SJSA1 (cell line): ENCODE measurements at regions not wholly inside any gene's neighbourhood (a gene's known extent, or its start where the extent isn't known, plus 50 kb on each side); places are given as distances from the start of the nearest gene placed in this dataset.
"Not testable (repeated sequence)": the region's sequence is repeated elsewhere in the genome, so short reads cannot be mapped to it uniquely, and the experiment has no call there.

Source experiments
- DNase-seq, 2 experiments: peaks; one replicate each; pipeline ENCODE4 v3.0.0-alpha.2; 2015 to 2020; ENCODE audit warnings: low spot score in 2 of 2, low read depth in 1 of 2
- H3K27ac ChIP-seq: fragments of 250-450 bp; sonication (Bioruptor Pico); 2 replicates; pipeline ENCODE4 v1.5.1; 2020; ENCODE audit warnings: mild to moderate bottlenecking, moderate library complexity
- H3K27me3 ChIP-seq: fragments of 250-450 bp; sonication (Bioruptor Pico); replicated peaks from 2 replicates; pipeline ENCODE4 v1.5.1; 2020; ENCODE audit warnings: mild to moderate bottlenecking, moderate library complexity
- H3K36me3 ChIP-seq: fragments of 250-450 bp; sonication (Bioruptor Pico); 2 replicates; pipeline ENCODE4 v1.5.1; 2020; ENCODE audit warnings: mild to moderate bottlenecking
- H3K4me1 ChIP-seq: fragments of 250-450 bp; sonication (Bioruptor Pico); replicated peaks from 2 replicates; pipeline ENCODE4 v1.6.1; 2021; ENCODE audit warnings: mild to moderate bottlenecking
- H3K4me3 ChIP-seq: fragments of 250-450 bp; sonication (Bioruptor Pico); 2 replicates; pipeline ENCODE4 v1.5.1; 2020; ENCODE audit warnings: mild to moderate bottlenecking
- H3K9me3 ChIP-seq: fragments of 250-450 bp; sonication (Bioruptor Pico); replicated peaks from 2 replicates; pipeline ENCODE4 v1.5.1; 2020; ENCODE audit warnings: mild to moderate bottlenecking

DNA sequence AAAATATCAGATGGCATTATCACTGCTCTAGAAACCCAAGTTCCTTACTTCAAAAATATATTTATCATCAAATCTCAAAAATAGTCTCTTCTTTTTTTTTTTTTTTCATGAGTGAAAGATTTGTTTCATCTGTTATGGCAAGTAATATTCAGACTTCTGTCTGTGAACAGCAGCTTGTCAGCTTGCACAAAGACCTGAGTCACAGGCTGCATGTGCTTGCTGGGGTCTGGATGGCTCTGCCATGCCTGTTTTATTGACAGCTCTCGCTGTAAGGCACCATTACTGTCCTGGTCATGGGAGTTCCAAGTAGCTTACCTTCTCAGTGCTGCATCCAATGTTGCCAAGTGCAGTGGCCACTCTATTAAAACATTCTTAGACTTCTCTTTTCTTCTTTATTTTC lies 456.4 kb downstream of the GADD45G start:
- no peaks in the 10 kb centered on the region for H3K27me3 ChIP-seq
- no peaks in the 10 kb centered on the region for H3K4me1 ChIP-seq
- DNase-seq = no peak
- H3K27ac ChIP-seq = no peak overlapping the region
- H3K4me3 ChIP-seq = no peak overlapping the region
- H3K9me3 ChIP-seq = no peaks in the 10 kb centered on the region
- H3K36me3 ChIP-seq = no peaks in the 10 kb centered on the region

DNA sequence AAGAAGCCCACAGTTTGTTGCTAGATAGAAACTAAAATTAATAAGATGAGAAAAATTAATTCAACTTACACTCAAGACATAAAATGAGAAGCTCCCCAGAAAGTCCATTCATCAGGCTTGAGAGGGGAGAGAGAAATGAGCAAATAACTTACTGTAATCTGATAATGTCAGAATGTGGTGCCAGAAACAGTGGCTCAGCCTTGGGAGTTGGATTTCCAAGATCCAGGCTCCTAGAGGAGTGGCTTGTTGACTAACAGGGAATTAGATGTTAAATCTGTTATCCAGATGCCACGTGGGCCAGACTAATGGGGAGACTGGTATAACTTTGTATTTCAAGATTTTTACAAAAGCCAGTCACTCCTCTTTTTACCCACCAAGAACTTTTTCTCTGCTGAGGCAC lies 458.2 kb downstream of the GADD45G start:
- H3K4me1 ChIP-seq = no peaks in the 10 kb centered on the region
- H3K9me3 ChIP-seq = no peaks in the 10 kb centered on the region
- no peak for DNase-seq
- H3K4me3 ChIP-seq = no peak overlapping the region
- no peaks in the 10 kb centered on the region for H3K36me3 ChIP-seq
- no peaks in the 10 kb centered on the region for H3K27me3 ChIP-seq
- H3K27ac ChIP-seq = no peak overlapping the region

DNA sequence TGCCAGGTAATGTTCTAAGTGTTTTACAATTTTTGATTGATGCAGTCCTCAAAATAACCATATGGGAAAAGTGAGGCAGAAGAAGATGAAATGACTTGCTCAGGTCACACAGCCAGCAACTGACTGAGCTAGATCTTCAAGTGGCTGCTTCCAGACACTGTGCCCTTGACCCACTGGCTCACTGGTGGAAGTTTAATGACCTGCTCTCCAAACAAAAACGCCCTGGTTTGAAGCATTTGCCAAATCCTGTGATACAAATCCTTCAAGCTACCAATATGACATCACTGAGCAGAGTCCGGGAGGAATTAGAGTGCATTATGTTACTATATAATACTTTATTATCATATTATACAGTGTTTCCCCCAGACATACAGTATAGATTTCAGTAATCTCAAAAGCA lies 459.4 kb downstream of the GADD45G start:
- no peaks in the 10 kb centered on the region for H3K27me3 ChIP-seq
- H3K27ac ChIP-seq = no peak overlapping the region
- no peaks in the 10 kb centered on the region for H3K4me1 ChIP-seq
- no peak for DNase-seq
- H3K9me3 ChIP-seq = no peaks in the 10 kb centered on the region
- H3K4me3 ChIP-seq = no peak overlapping the region
- H3K36me3 ChIP-seq = no peaks in the 10 kb centered on the region

DNA sequence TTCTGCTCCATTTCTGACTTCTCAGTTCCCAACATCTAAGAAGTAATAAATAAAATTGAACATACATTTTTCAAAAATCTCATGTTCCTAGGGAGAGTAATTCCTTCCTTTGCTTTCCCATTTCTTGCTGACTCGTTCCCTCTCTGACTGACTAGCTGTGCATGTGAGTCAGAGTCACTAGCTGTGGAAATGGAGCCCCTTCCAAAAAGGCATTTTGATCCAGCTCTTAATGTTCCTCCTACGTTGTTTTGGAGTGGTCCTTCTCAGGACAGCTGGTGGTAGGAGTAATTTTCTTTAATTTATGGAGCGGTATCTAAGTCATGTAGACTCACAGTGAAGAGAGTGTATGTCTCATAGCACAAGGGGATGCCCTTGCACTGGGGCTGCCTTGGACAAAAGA lies 460.2 kb downstream of the GADD45G start:
- H3K4me1 ChIP-seq = no peaks in the 10 kb centered on the region
- H3K27me3 ChIP-seq = no peaks in the 10 kb centered on the region
- no peaks in the 10 kb centered on the region for H3K9me3 ChIP-seq
- no peak overlapping the region for H3K27ac ChIP-seq
- H3K4me3 ChIP-seq = no peak overlapping the region
- no peaks in the 10 kb centered on the region for H3K36me3 ChIP-seq
- no peak for DNase-seq

DNA sequence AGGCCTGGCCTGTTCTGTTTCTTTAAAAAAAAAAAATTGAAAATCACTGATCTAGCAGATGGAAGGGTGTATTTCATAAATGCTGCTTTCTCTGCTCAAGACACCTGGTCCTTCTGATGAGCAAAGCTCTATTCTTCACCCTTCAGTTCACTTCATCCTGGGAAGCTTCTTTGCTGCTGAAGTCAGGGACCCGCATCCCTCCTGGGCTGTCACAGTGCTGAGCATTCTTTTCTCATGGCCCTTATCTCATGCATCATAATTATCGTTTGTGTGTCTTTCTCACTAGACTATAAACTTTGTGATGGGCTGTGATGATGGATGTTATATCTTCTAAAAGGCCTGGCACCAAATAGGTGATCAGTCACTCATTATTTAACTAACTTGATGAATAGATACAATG lies 461.0 kb downstream of the GADD45G start:
- H3K4me3 ChIP-seq = no peak overlapping the region
- no peaks in the 10 kb centered on the region for H3K9me3 ChIP-seq
- H3K27ac ChIP-seq = no peak overlapping the region
- H3K4me1 ChIP-seq = no peaks in the 10 kb centered on the region
- H3K36me3 ChIP-seq = no peaks in the 10 kb centered on the region
- DNase-seq = no peak
- H3K27me3 ChIP-seq = no peaks in the 10 kb centered on the region

DNA sequence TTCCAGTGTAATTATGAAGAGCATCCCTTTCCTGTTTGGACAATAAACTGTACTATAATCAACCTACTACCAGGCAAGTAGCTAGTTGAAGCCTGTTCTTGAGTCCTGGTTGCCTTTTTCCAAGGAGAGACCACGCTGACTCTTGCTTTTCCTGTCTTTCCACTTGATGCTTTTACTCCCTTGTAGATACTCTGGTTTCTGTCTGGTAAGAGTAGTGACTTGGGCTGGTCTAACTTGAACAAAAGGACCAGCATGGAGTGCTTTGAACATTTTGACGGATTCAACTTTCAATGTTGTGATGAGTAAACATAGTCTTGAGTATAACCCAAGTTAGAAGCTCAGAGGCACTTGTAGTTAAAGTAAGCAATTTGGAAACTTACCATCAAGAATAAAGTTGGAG lies 464.3 kb downstream of the GADD45G start:
- Histone ChIP-seq H3K27me3 (no peaks in the 10 kb centered on the region), H3K27ac (no peak overlapping the region), H3K4me1 (no peaks in the 10 kb centered on the region), H3K36me3 (no peaks in the 10 kb centered on the region), H3K9me3 (no peaks in the 10 kb centered on the region), H3K4me3 (no peak overlapping the region)
- no peak for DNase-seq

DNA sequence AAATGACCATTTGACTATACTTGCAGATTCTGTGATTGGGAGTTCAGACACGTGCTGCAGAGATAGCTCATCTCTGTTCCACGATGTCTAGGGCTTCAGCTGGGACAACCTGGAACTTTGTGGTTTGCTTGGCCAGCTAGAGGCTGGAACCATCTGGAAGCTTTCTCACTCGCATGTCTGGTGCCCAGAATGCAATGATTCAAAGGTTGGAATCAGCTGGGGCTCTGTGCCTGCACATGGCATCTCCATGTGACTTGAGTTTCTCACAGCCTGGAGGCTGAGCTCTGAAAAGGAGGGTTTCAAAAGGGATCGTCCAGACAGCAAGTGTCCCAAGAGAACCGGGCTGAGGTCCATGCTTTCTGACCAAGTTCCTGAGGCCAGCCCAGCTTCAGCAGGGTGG lies 465.2 kb downstream of the GADD45G start:
- Histone ChIP-seq H3K9me3 (no peaks in the 10 kb centered on the region), H3K27me3 (no peaks in the 10 kb centered on the region), H3K36me3 (no peaks in the 10 kb centered on the region), H3K27ac (no peak overlapping the region), H3K4me3 (no peak overlapping the region), H3K4me1 (no peaks in the 10 kb centered on the region)
- no peak for DNase-seq

DNA sequence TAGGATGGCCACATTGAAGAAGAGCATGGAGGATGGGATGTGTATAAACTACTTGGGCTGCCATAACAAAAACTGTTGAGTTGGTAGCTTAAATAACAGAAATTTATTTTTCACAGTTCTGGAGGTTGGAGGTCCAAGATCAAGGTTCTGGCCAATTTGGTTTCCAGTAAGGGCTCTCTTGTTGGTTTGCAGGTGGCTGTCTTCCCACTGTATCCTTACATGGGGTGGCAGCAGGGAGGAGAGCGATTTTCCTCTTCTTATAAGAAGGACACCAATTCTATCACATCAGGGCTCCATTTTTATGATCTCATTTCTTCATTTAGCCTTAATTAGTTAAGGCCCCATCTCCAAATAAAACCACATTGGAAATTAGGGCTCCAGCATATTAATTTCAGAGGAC lies 465.7 kb downstream of the GADD45G start:
- no peak overlapping the region for H3K4me3 ChIP-seq
- H3K27me3 ChIP-seq = no peaks in the 10 kb centered on the region
- DNase-seq = no peak
- H3K36me3 ChIP-seq = no peaks in the 10 kb centered on the region
- no peaks in the 10 kb centered on the region for H3K9me3 ChIP-seq
- H3K27ac ChIP-seq = no peak overlapping the region
- H3K4me1 ChIP-seq = no peaks in the 10 kb centered on the region

DNA sequence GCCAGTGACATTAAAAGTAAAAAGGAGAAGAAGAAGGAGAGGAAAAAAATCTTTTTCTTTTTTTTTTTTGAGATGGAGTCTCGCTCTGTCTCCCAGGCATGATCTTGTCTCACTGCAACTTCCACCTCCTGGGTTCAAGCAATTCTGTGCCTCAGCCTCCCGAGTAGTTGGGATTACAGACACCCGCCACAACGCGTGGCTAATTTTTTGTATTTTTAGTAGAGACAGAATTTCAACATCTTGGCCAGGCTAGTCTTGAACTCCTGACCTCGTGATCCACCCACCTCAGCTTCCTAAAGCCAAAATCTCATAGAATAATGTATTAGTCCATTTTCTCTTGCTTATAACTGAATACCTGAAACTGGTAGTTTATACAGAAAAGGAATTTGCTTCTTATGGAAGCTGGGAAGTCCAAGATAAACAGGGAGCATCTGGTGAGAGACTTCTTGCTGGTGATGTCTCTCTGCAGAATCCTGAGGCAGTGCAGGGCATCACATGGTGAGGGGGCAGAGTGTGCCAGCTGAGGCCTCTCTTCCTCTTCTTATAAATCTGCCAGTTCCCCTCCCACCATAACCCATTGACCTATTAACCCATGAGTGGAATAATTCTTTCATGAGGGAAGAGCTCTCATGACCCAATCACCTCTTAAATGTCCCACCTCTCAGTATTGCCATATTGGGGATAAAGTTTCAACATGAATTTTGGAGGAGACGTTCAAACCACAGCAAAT lies 466.3 kb downstream of the GADD45G start:
- DNase-seq = no peak
- no peaks in the 10 kb centered on the region for H3K4me1 ChIP-seq
- H3K9me3 ChIP-seq = no peaks in the 10 kb centered on the region
- no peaks in the 10 kb centered on the region for H3K27me3 ChIP-seq
- H3K36me3 ChIP-seq = no peaks in the 10 kb centered on the region
- H3K27ac ChIP-seq = no peak overlapping the region
- H3K4me3 ChIP-seq = no peak overlapping the region

DNA sequence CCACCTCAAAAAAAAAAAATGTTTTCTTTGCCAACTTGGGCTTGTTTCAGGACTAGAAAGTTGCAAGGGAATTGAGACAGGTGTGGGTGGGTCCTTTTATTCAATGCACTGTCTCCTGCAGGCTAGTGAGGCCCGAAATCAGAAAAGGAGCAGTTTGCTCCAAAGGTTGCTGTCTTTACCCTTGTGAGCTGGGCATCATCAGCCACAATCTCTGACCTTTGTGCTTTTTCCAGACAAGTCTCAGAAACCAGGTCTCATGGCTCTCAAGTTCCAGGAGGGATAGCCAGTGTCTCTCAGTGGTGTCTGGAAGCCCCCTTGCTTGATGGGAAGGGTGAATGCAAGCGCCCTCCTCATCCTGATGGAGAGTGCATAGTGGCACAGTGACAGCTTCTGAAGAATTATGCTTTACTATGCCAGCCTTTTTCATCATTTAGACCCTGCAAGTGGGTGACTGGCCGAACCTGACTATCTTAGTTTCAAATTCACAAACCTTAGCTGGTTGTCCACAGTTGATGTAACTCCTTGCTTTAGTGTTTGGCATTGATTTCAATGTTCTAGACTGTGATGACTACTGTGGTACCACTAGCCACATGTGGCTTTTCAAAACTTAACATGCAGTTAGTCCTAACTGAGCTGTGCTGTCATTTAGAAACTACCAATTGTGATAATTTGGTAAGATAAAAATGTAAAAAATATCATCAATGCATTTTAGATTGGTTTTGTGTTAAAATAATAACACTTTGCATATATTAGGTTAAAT lies 468.6 kb downstream of the GADD45G start:
- Histone ChIP-seq H3K36me3 (no peaks in the 10 kb centered on the region), H3K4me3 (no peak overlapping the region), H3K4me1 (no peaks in the 10 kb centered on the region), H3K27ac (no peak overlapping the region), H3K9me3 (no peaks in the 10 kb centered on the region), H3K27me3 (no peaks in the 10 kb centered on the region)
- DNase-seq = no peak

DNA sequence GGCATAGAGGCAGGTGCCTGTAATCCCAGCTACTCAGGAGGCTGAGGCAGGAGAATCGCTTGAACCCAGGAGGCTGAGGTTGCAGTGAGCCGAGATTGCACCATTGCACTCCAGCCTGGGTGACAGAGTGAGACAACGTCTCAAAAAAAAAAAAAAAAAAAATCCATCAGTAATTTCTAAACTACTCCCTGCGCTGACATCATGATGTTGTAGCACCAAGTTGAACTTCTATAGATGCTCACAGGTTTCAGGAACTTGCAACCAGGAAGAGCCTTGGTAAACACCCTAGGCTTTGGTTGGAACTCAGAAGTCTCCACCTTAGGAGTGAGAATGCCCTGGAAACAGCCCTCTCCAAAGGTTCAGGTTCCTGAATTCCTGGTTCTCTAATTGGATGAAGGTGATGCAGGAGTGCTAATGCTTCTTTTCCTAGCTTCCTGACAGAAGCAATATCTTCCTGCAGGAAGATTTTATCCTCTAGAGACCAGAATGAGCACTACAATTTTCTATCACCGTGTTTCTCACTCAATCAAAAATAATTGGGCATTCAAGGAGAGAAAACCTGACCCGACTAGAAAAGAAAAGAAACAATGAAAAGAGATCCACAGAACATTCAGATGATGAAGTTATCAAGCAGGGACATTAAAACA lies 469.6 kb downstream of the GADD45G start:
- H3K27ac ChIP-seq = no peak overlapping the region
- no peaks in the 10 kb centered on the region for H3K27me3 ChIP-seq
- no peaks in the 10 kb centered on the region for H3K36me3 ChIP-seq

DNA sequence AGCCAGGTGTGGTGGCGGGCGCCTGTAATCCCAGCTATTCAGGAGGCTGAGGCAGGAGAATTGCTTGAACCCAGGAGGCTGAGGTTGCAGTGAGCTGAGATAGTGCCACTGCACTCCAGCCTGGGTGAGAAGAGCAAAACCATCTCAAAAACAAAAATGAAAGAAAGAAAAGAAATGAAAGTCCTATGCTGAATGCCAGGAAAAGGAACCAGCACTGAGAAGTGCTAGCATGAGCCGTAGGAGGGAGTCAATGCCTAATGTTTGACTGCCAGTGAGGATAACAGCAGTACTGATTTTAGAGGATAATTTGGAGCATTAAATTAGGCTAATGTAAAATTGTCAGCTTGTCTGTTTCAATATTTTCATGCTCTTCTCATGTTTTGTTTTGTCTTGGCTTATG lies 472.8 kb downstream of the GADD45G start:
- H3K4me1 ChIP-seq, H3K27me3 ChIP-seq, DNase-seq, H3K4me3 ChIP-seq, H3K9me3 ChIP-seq, H3K27ac ChIP-seq, H3K36me3 ChIP-seq: not testable (repeated sequence)

More for the DNA sequence above, 469.6 kb downstream of the GADD45G start:
- no peak overlapping the region for H3K4me3 ChIP-seq
- H3K4me1 ChIP-seq = no peaks in the 10 kb centered on the region
- no peak for DNase-seq
- no peaks in the 10 kb centered on the region for H3K9me3 ChIP-seq

DNA sequence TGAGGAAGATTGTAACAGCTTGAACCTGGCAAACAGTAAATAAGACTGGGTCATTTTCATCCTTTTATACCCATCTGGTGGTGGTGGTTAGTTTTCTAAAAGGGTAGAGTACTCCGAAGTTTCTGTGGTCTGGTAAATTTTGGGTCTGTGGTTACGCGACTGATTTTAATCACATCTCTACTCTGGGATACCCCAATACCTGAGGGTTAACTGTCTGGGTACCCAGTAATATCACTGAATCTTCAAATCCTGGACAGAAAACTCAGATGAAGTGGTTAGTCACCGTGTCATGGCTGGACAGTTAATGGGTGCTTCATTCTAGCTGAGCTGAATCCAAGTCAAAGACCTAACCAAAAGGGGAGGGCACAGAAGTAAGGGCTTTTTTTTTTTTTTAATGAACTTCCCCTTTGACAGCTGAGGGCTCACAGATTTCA lies 474.2 kb downstream of the GADD45G start:
- no peak for DNase-seq
- no peaks in the 10 kb centered on the region for H3K4me1 ChIP-seq
- no peaks in the 10 kb centered on the region for H3K27me3 ChIP-seq
- no peak overlapping the region for H3K4me3 ChIP-seq
- H3K27ac ChIP-seq = no peak overlapping the region
- H3K36me3 ChIP-seq = no peaks in the 10 kb centered on the region
- no peaks in the 10 kb centered on the region for H3K9me3 ChIP-seq

DNA sequence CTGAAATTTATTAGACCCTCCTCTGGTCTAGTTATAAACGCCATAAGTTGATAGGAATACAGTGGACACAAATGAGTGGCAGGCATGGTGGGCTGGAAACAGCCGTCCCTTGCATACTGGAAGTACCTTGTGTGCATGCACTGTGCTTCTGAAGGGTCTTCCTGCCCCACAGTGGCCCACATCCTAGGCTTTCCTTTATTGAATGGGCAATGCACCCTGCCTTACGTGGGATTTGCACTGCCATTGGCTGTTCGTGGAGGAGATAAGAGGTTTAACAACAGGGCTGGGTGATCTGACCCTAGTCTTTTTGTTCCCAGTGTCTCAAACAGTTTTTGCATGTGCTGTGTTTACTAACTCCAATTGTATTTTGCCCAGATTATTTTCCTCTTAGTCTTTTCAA lies 480.8 kb downstream of the GADD45G start:
- Histone ChIP-seq H3K4me1 (no peaks in the 10 kb centered on the region), H3K27me3 (0 out of 2 replicates have a peak, but pooled peaks cover 5% of the 10 kb centered on the region), H3K36me3 (no peaks in the 10 kb centered on the region), H3K9me3 (no peaks in the 10 kb centered on the region), H3K27ac (no peak overlapping the region), H3K4me3 (no peak overlapping the region)
- DNase-seq = no peak
